ENCODE measurements at regions not wholly inside any gene's neighbourhood (a gene's known extent, or its start where the extent isn't known, plus 50 kb on each side); places are given as distances from the start of the nearest gene placed in this dataset.

DNA sequence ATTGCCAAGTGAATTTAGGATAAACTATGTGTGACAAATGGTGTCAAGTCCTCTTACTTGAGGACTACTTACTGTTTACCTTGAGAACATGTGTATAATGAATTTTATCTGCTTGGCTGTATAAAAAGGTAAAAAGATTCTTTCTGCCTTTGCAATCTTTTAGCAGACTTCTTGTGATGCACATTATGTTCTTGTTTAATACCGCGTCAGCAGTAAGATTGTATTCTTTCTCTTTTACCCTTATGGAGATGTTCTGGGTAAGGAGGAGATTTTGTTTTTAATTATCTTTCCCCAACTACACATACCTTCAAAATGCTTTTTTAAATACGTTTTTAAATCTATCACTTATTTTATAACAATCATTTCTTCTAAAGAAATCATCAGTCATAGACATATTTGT, 1166.4 kb upstream of the CNTN5 start:
- Mint-ChIP-seq H3K4me3 (no peak overlapping the region), H3K9me3 (no peaks in the 10 kb centered on the region), H3K36me3 (no peaks in the 10 kb centered on the region), H3K27ac (no peak overlapping the region), H3K4me1 (no peaks in the 10 kb centered on the region), H3K27me3 (no peaks in the 10 kb centered on the region)

DNA sequence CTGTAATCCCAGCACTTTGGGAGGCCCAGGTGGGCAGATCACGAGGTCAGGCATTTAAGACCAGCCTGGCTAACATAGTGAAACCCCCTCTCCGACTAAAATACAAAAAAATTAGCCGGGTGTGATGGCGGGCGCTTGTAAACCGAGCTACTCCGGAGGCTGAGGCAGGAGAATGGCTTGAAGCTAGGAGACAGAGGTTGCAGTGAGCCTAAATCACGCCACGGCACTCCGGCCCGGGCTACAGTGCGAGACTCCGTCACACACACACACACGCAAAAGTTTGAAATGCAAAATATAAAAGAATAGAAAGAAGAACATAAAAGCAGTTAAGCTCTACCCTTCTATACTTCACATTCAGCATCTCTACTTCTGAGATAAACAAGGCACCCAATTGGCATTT, 1165.9 kb upstream of the CNTN5 start:
- no peak overlapping the region for H3K4me3 Mint-ChIP-seq
- H3K27ac Mint-ChIP-seq = no peak overlapping the region
- no peaks in the 10 kb centered on the region for H3K4me1 Mint-ChIP-seq
- H3K27me3 Mint-ChIP-seq = no peaks in the 10 kb centered on the region
- H3K36me3 Mint-ChIP-seq = no peaks in the 10 kb centered on the region
- H3K9me3 Mint-ChIP-seq = no peaks in the 10 kb centered on the region

DNA sequence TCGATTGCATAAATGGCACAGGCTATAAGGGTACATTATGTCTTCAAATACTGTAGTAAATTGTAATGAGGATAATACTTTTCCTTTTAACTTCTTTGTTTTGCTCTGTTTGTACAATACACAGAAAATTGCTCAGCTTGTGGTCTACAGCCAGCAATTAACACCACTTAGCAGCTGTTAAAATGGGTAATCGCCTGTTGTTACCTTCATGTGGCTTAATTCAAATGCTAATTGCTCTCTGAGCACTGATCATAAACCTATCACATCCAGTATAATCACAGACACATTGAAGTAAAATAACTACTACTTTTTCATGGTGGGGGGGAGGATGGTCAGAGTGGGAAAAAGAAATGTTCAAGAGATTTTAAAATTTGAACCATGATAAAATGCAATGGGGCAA, 1164.1 kb upstream of the CNTN5 start:
- H3K27me3 Mint-ChIP-seq = no peaks in the 10 kb centered on the region
- H3K27ac Mint-ChIP-seq = no peak overlapping the region
- H3K9me3 Mint-ChIP-seq = no peaks in the 10 kb centered on the region
- no peaks in the 10 kb centered on the region for H3K4me1 Mint-ChIP-seq
- no peaks in the 10 kb centered on the region for H3K36me3 Mint-ChIP-seq
- no peak overlapping the region for H3K4me3 Mint-ChIP-seq

DNA sequence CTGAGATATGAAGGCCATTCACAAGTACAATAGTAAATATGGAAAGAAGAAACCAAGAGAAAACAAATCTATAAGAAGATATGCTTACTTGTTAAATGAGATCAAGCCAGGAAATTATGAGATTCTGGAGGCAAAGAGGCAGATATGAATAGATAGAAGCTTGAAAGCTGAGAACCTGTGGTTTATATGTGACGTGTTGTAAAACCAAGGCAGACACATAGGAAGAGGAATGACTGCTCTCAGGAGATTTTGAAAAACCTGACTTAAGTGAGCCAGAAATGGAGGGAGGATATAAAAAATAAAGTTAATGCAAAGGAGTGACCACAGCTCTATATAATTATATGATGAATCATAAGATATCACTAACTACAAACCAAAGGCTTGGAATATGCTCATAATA, 1160.5 kb upstream of the CNTN5 start:
- Mint-ChIP-seq H3K36me3 (no peaks in the 10 kb centered on the region), H3K9me3 (no peaks in the 10 kb centered on the region), H3K27ac (no peak overlapping the region), H3K4me1 (no peaks in the 10 kb centered on the region), H3K27me3 (no peaks in the 10 kb centered on the region), H3K4me3 (no peak overlapping the region)

DNA sequence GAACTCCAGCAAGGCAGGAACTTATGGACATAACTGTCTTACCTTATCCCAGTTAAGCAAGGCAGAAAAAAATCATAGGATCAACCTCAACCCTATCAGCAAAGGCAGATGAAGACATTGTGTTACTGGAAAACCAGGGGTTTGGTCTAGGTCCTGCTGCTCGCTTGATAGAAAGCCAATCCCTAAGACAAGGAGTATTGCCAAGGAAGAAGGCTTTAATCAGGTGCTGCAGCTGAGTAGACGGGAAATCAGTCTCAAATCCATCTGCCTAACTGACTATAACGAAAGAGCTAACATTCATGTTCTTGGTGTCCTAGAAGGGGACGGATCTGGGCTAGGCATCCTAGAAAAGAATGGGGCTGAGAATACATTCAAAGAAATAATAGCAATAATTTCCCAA, 1158.7 kb upstream of the CNTN5 start:
- H3K4me1 Mint-ChIP-seq = no peaks in the 10 kb centered on the region
- H3K4me3 Mint-ChIP-seq = no peak overlapping the region
- no peaks in the 10 kb centered on the region for H3K9me3 Mint-ChIP-seq
- no peak overlapping the region for H3K27ac Mint-ChIP-seq
- no peaks in the 10 kb centered on the region for H3K36me3 Mint-ChIP-seq
- H3K27me3 Mint-ChIP-seq = no peaks in the 10 kb centered on the region

DNA sequence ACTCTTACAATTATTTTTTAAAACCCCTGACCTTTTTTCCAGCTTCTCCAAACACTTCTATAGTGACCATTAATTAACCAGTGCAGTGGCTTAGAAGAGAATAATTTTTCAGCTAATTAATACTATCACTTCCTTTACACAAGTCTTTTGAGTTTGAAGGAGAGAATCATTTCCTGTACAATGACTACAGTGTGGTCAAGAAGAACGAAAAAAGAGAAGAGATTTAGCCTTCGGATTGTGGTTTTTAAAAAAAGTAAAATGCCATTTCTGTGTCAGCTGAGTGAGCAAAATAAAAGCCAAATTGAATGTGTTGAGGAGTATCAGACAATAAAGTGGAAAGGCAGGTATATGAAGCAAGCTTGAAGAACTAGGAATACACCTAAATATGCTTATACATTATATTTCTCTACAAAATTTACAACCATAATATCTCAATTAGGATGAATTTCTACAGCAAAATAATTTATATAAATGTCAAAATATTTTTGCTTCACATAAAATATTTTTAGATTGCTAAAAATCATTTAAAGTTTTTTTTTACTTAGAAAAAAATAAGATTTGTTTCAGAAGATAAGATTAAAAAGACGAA, 1155.2 kb upstream of the CNTN5 start:
- H3K4me3 Mint-ChIP-seq = no peak overlapping the region
- no peaks in the 10 kb centered on the region for H3K27me3 Mint-ChIP-seq
- H3K4me1 Mint-ChIP-seq = no peaks in the 10 kb centered on the region
- H3K36me3 Mint-ChIP-seq = no peaks in the 10 kb centered on the region
- H3K27ac Mint-ChIP-seq = no peak overlapping the region
- peaks cover 13% of the 10 kb centered on the region for H3K9me3 Mint-ChIP-seq

DNA sequence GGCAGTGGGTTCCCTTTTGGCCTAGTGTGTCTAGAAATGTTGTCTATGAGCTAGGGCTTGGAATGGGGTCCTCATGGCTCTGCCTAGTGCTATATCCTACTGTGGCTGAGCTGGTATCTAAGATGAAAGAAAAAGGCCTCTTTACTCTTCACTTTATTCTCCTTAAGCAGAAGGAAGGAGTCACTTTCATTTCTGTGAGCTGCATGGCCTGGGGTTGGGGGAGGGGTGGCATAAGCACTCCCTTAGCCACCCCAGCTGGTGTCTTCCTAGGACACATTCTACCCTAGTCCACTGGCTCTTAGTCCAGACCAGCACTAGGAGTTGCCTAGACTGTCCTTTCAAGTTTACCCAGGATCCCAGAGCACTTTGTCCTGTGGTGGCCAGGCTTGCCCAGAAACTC, 1148.9 kb upstream of the CNTN5 start:
- Mint-ChIP-seq H3K27ac (no peak overlapping the region), H3K27me3 (no peaks in the 10 kb centered on the region), H3K4me1 (no peaks in the 10 kb centered on the region), H3K36me3 (no peaks in the 10 kb centered on the region), H3K4me3 (no peak overlapping the region), H3K9me3 (peaks cover 24% of the 10 kb centered on the region)

DNA sequence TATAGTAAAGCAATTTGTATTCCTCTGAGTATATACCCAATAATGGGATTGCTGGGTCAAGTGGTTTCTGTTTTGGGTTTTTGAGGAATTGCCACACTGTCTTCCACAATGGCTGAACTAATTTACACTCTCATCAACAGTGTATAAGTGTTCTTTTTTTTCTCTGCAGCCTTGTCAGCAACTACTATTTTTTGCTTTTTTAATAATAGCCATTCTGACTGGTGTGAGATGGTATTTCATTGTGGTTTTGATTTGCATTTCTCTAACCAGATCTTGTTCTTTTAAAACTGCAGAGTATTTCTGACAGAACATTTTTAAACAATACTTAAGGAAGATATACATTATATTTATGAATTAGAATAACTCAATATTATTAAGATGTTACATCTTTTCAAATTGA, 1140.5 kb upstream of the CNTN5 start:
- H3K27me3 Mint-ChIP-seq = no peaks in the 10 kb centered on the region
- no peaks in the 10 kb centered on the region for H3K9me3 Mint-ChIP-seq
- no peaks in the 10 kb centered on the region for H3K36me3 Mint-ChIP-seq
- H3K4me1 Mint-ChIP-seq = no peaks in the 10 kb centered on the region
- H3K4me3 Mint-ChIP-seq = no peak overlapping the region
- no peak overlapping the region for H3K27ac Mint-ChIP-seq

DNA sequence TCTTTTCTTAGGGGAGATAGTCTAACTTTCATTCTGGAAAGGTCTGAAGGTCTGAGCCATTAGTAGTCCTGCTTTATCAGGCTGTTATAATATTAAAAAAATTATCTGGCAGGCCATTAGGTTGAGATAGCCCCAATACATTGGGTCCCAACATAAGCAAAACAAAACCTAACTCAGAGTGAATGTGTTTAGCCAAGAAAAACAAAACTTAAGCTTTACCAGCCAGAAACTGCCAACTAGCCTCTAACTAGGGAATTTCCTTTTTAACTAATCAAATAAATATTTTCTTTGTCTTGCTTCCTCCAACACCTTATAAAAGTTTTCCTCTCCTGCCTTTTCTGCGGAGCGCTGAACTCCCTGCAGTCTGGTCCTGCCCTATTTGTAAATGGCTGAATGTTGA, 1137.7 kb upstream of the CNTN5 start:
- Mint-ChIP-seq H3K36me3 (no peaks in the 10 kb centered on the region), H3K4me1 (no peaks in the 10 kb centered on the region), H3K9me3 (no peaks in the 10 kb centered on the region), H3K27me3 (no peaks in the 10 kb centered on the region), H3K27ac (no peak overlapping the region), H3K4me3 (no peak overlapping the region)

DNA sequence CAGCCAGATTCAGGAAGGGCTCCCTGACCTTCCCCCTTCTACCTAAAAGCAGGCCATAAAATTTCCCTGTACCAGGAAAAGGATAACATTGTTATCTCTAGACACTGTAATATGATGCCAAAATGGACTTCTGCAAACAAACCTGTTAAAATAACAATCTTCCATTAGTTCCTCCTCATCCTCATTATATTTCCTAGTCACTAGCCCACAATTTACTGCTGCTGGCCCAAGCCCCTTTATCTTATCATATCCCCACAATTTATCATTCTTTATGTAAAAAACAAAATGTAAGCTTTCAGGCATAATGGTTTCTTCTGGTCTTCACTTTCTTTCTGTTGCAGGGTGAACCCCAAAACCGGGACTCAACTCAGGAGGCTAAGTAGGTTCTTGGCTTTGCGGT, 1132.1 kb upstream of the CNTN5 start:
- Mint-ChIP-seq H3K9me3 (no peaks in the 10 kb centered on the region), H3K27ac (no peak overlapping the region), H3K27me3 (no peaks in the 10 kb centered on the region), H3K4me1 (no peaks in the 10 kb centered on the region), H3K4me3 (no peak overlapping the region), H3K36me3 (no peaks in the 10 kb centered on the region)

DNA sequence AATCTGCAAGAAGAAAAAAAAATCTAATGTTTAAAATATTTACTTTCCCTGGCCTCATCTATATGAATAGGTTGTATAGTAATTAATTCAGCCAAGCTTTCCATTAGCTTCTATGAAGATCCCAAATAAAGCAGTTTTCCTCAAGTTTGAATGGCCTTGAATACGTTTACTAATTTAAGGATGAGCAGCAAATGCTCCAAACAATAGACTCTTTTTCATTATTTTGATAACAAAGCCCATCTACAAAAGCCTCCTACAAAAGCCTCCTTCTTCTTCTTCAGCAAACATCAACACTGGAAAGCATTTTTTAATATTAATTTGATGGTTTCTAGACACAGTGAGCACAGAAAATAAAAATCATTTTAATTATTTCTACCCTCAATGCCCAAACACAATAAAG, 1130.3 kb upstream of the CNTN5 start:
- H3K4me1 Mint-ChIP-seq = no peaks in the 10 kb centered on the region
- no peaks in the 10 kb centered on the region for H3K36me3 Mint-ChIP-seq
- no peaks in the 10 kb centered on the region for H3K27me3 Mint-ChIP-seq

DNA sequence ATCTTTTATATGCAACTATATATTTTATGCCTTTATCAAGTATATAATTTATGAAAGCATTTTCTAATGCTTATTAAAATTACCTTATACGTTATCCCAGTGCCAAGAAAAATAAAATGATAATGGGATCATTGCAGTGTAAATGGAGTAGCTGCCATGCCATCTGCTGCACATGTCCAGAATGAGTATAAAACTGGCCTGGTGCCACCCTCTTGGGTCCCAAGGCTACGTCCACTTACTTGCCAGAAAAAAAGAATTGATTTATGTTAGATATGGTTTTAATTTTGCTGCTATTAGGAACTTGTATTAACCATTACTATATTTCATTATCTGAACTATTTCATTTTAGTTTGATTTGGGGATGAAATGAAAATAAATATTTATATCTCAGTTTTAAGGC, 1127.1 kb upstream of the CNTN5 start:
- no peak overlapping the region for H3K27ac Mint-ChIP-seq
- no peaks in the 10 kb centered on the region for H3K4me1 Mint-ChIP-seq
- H3K27me3 Mint-ChIP-seq = no peaks in the 10 kb centered on the region
- H3K9me3 Mint-ChIP-seq = peaks cover 2% of the 10 kb centered on the region
- H3K4me3 Mint-ChIP-seq = no peak overlapping the region
- H3K36me3 Mint-ChIP-seq = no peaks in the 10 kb centered on the region

More for the DNA sequence above, 1130.3 kb upstream of the CNTN5 start:
- no peak overlapping the region for H3K4me3 Mint-ChIP-seq
- H3K27ac Mint-ChIP-seq = no peak overlapping the region
- H3K9me3 Mint-ChIP-seq = no peaks in the 10 kb centered on the region

DNA sequence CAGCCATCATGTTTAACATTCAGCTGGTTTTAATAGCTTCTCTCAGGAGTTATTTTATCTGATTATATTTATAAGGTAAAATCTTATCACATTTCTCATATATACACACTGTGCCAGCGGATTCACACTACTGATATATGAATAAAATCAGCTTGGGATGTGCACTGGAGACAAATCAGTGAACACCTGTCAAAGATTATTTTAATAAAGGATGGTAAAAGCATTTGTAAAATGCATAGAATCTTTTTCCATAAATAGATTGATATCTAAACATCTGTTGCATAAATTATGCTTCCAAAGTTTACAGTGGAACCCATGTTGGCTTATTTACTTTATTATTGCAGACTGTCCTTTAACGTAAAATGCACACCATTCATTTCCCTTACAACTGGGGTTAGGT, 1125.8 kb upstream of the CNTN5 start:
- Mint-ChIP-seq H3K27me3 (no peaks in the 10 kb centered on the region), H3K36me3 (no peaks in the 10 kb centered on the region), H3K4me1 (no peaks in the 10 kb centered on the region), H3K27ac (no peak overlapping the region), H3K9me3 (peaks cover 6% of the 10 kb centered on the region), H3K4me3 (no peak overlapping the region)

DNA sequence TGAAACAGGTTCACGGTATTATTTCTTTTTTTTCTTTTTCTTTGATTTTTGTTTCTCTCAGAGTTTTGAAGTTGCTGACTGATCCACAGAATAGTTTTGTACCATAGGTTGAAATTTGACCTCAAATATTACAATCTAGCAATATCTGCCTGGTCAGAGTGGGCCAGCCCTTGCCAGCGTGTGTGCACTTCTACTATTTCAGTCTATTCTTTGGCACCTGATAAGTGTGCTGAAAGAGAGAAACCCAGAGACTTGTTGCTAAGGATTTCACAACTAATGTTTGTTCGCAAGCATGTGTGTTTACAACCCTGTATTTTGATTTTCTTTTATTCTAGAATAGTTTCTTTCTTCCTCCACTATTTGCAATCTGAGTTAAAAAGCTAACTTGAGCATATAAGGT, 1125.2 kb upstream of the CNTN5 start:
- no peaks in the 10 kb centered on the region for H3K36me3 Mint-ChIP-seq
- no peak overlapping the region for H3K27ac Mint-ChIP-seq
- H3K27me3 Mint-ChIP-seq = no peaks in the 10 kb centered on the region
- no peaks in the 10 kb centered on the region for H3K4me1 Mint-ChIP-seq
- H3K9me3 Mint-ChIP-seq = peaks cover 6% of the 10 kb centered on the region
- no peak overlapping the region for H3K4me3 Mint-ChIP-seq

DNA sequence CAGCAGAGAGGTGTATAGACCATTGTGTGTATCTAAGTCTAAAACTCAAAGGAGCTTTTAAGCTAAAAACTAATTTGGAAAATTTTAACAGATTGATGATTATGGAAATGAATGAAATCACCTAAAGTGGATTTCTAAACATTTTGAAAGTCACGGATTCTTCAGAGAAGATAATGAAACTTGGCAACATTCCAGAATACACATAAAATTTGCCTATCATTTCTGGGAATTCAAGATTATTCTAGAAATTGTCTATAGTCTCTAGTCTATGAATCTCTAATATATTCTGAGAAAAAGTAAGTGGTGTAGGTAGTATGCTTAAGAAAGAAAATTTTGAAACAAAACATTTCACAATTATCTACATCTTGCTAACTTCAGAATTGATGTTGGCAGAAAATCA, 1117.9 kb upstream of the CNTN5 start:
- Mint-ChIP-seq H3K9me3 (peaks cover 29% of the 10 kb centered on the region), H3K4me1 (no peaks in the 10 kb centered on the region), H3K36me3 (no peaks in the 10 kb centered on the region), H3K4me3 (no peak overlapping the region), H3K27ac (no peak overlapping the region), H3K27me3 (no peaks in the 10 kb centered on the region)

DNA sequence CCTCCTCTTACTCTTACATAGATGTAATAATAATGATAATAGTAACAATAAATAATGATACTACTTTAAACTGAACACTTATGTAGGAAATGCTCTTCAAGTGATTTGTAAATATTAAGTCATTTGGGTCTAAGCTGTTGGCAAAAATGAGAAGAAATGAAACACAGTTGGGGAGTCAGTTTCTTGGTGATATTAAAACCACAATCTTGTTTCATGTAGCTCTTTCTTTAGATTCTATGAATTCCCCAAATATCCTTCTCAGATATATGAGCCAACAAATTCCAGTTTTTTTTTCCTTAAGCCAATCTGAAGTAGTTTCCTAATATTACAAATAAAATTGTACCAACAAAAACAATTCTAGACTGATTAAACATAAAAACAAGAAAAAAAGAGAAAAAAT, 1115.6 kb upstream of the CNTN5 start:
- Mint-ChIP-seq H3K27me3 (no peaks in the 10 kb centered on the region), H3K36me3 (no peaks in the 10 kb centered on the region), H3K9me3 (peaks cover 30% of the 10 kb centered on the region), H3K4me1 (no peaks in the 10 kb centered on the region), H3K4me3 (no peak overlapping the region), H3K27ac (no peak overlapping the region)

DNA sequence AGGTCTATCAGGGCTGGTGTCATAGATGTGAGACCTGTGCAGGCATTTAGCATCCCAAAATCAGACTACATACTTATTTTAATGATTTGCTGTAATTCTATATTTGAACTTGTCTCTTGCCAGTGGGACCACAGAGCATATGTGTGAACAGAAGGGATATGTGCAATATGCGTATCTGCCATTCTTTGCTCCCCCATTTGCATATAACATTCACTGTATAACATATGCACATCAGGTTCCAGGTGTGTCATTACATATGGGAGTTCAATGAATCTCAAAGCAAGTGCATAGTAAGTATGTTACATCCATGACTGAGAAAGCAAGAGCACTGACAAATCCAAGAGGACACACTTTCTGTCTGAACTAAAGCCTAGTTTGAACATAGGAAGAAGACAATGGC, 1115.1 kb upstream of the CNTN5 start:
- H3K27me3 Mint-ChIP-seq = no peaks in the 10 kb centered on the region
- H3K9me3 Mint-ChIP-seq = peaks cover 30% of the 10 kb centered on the region
- no peak overlapping the region for H3K27ac Mint-ChIP-seq
- H3K4me3 Mint-ChIP-seq = no peak overlapping the region
- H3K4me1 Mint-ChIP-seq = no peaks in the 10 kb centered on the region
- H3K36me3 Mint-ChIP-seq = no peaks in the 10 kb centered on the region

All from activated naive CD4-positive, alpha-beta T cell treated with anti-CD3 and anti-CD28 coated beads, Interleukin-2, amount 50 U/mL, for 24 hours (primary cell).